SK-N-SH (cell line): ENCODE measurements at regions not wholly inside any gene's neighbourhood (a gene's known extent, or its start where the extent isn't known, plus 50 kb on each side); places are given as distances from the start of the nearest gene placed in this dataset.

ENCODE experiments used
- CTCF ChIA-PET: fragments of 300-600, 350-600 bp; formaldehyde crosslinking; extraction: SDS; loops from one replicate; lab custom pipeline; 2021; lab: Yijun Ruan, JAX
- POLR2A ChIA-PET: fragments of 350-600 bp; sonication (Branson Sonifier 250); formaldehyde crosslinking; extraction: SDS; loops from one replicate; lab custom pipeline; 2020; ENCODE audit warnings: antibody characterized with exemption, inconsistent platforms; lab: Yijun Ruan, JAX
- DNase-seq: peaks from one replicate; pipeline ENCODE4 v3.0.0; 2012
- H2AFZ ChIP-seq: fragments of 200-600 bp; sonication (generic); 2 replicates; pipeline ENCODE4 v1.8.1; 2016; ENCODE audit warnings: antibody characterized with exemption, mild to moderate bottlenecking, low read depth
- H3F3A ChIP-seq: fragments of 200-600 bp; sonication (generic); replicated peaks from 2 replicates; pipeline ENCODE3; 2016; ENCODE audit warnings: antibody characterized with exemption, mild to moderate bottlenecking; ENCODE audit not compliant: insufficient read depth
- H3K27ac ChIP-seq, 2 experiments: fragments of 200-500 bp in 1 of 2; fragments of 200-600 bp in 1 of 2; sonication (Bioruptor generic) in 1 of 2; sonication (generic), shearing (Covaris generic) in 1 of 2; 2 replicates each; pipeline versions ENCODE4 v1.5.1 to v1.6.1; 2014 to 2016; ENCODE audit warnings: low read depth in 2 of 2, inconsistent platforms in 1 of 2, low read length in 1 of 2, mild to moderate bottlenecking in 1 of 2, mixed read lengths in 1 of 2
- H3K27me3 ChIP-seq: fragments of 200-600 bp; sonication (generic), shearing (Covaris generic); 2 replicates; pipeline ENCODE4 v1.6.1; 2016; ENCODE audit warnings: mixed run types; ENCODE audit not compliant: insufficient read depth
- H3K36me3 ChIP-seq, 2 experiments: fragments of 200-500 bp in 1 of 2; fragments of 200-600 bp in 1 of 2; sonication (Bioruptor generic) in 1 of 2; sonication (generic) in 1 of 2; replicated peaks in 1 of 2; 2 replicates each; pipeline versions ENCODE3 to v1.5.1; 2014 to 2016; ENCODE audit warnings: low read length in 1 of 2, mild to moderate bottlenecking in 1 of 2; ENCODE audit not compliant: insufficient read depth in 2 of 2, control insufficient read depth in 1 of 2
- H3K4me1 ChIP-seq, 2 experiments: fragments of 200-500 bp in 1 of 2; fragments of 200-600 bp in 1 of 2; sonication (Bioruptor generic) in 1 of 2; sonication (generic), shearing (Covaris generic) in 1 of 2; 2 replicates each; pipeline versions ENCODE4 v1.5.1 to v1.6.1; 2014 to 2016; ENCODE audit warnings: low read depth in 1 of 2, low read length in 1 of 2, mixed run types in 1 of 2; ENCODE audit not compliant: insufficient read depth in 2 of 2, control insufficient read depth in 1 of 2
- H3K4me2 ChIP-seq: fragments of 200-600 bp; sonication (generic), shearing (Covaris generic); 2 replicates; pipeline ENCODE4 v1.6.1; 2017; ENCODE audit warnings: mixed run types
- H3K4me3 ChIP-seq, 2 experiments: fragments of 200-500 bp in 1 of 2; fragments of 200-600 bp in 1 of 2; sonication (Bioruptor generic) in 1 of 2; sonication (generic), shearing (Covaris generic) in 1 of 2; 2 replicates each; pipeline versions ENCODE4 v1.5.1 to v1.8.1; 2014 to 2016; ENCODE audit warnings: low read depth in 2 of 2, inconsistent platforms in 1 of 2, low read length in 1 of 2, mild to moderate bottlenecking in 1 of 2, mixed read lengths in 1 of 2, moderate library complexity in 1 of 2
- H3K79me2 ChIP-seq: fragments of 200-600 bp; sonication (generic); 2 replicates; pipeline ENCODE4 v1.8.1; 2017; ENCODE audit warnings: mild to moderate bottlenecking; ENCODE audit not compliant: insufficient read depth
- H3K9ac ChIP-seq: fragments of 200-600 bp; sonication (generic); 2 replicates; pipeline ENCODE4 v1.6.1; 2017; ENCODE audit warnings: mixed run types
- H3K9me2 ChIP-seq: fragments of 200-600 bp; sonication (generic); 2 replicates; pipeline ENCODE4 v1.6.1; 2017; ENCODE audit warnings: mixed run types
- H3K9me3 ChIP-seq: fragments of 200-600 bp; sonication (generic); 2 replicates; pipeline ENCODE4 v1.6.1; 2017; ENCODE audit warnings: mixed run types, mild to moderate bottlenecking, moderate library complexity
- H4K20me1 ChIP-seq: fragments of 200-600 bp; sonication (generic); 2 replicates; pipeline ENCODE4 v1.6.1; 2017; ENCODE audit warnings: mild to moderate bottlenecking, mixed run types; ENCODE audit not compliant: insufficient read depth
- CHD2 ChIP-seq: fragments of 150-350 bp; IDR thresholded peaks from 2 replicates; pipeline ENCODE4 v1.6.1; 2018; ENCODE audit warnings: low read length; ENCODE audit not compliant: partially characterized antibody
- EP300 ChIP-seq, 2 experiments: IDR thresholded peaks; 2 replicates each; pipeline versions ENCODE4 v1.4.0 to v1.6.1; 2012; ENCODE audit warnings: borderline replicate concordance in 1 of 2, low read depth in 1 of 2, low read length in 1 of 2
- EZH2phosphoT487 ChIP-seq: fragments of 200-600 bp; sonication (generic); IDR thresholded peaks from 2 replicates; pipeline ENCODE4 v1.6.1; 2017; ENCODE audit warnings: low read depth, mixed run types, mild to moderate bottlenecking, antibody characterized with exemption, moderate library complexity, borderline replicate concordance
- FOSL2 ChIP-seq: IDR thresholded peaks from 2 replicates; pipeline ENCODE4 v1.4.0; 2012; ENCODE audit warnings: low read depth, mild to moderate bottlenecking, moderate library complexity, borderline replicate concordance
- MEF2A ChIP-seq: IDR thresholded peaks from 2 replicates; pipeline ENCODE4 v1.4.0; 2012; ENCODE audit warnings: low read depth, borderline replicate concordance
- MXI1 ChIP-seq: IDR thresholded peaks from 2 replicates; pipeline ENCODE4 v1.6.1; 2012; ENCODE audit warnings: mild to moderate bottlenecking, low read depth, low read length, improper control_type of control experiment
- NFIC ChIP-seq: IDR thresholded peaks from 2 replicates; pipeline ENCODE4 v1.4.0; 2012; ENCODE audit warnings: borderline replicate concordance
- NRF1 ChIP-seq: IDR thresholded peaks from 2 replicates; pipeline ENCODE4 v1.6.1; 2012; ENCODE audit warnings: low read depth, mild to moderate bottlenecking, low read length
- RAD21 ChIP-seq: IDR thresholded peaks from 2 replicates; pipeline ENCODE4 v1.6.1; 2012; ENCODE audit warnings: mild to moderate bottlenecking, low read length
- RCOR1 ChIP-seq: fragments of 150-350 bp; IDR thresholded peaks from 2 replicates; pipeline ENCODE4 v1.6.1; 2017; ENCODE audit warnings: antibody characterized with exemption, low read length
- RXRA ChIP-seq: IDR thresholded peaks from 2 replicates; pipeline ENCODE4 v1.4.0; 2012; ENCODE audit warnings: low read depth, mild to moderate bottlenecking, borderline replicate concordance
- SIN3A ChIP-seq: IDR thresholded peaks from 2 replicates; pipeline ENCODE4 v1.6.1; 2012; ENCODE audit warnings: low read depth, mild to moderate bottlenecking, low read length, moderate library complexity, borderline replicate concordance
- TAF1 ChIP-seq: IDR thresholded peaks from 2 replicates; pipeline ENCODE4 v1.6.1; 2012; ENCODE audit warnings: low read depth, mild to moderate bottlenecking, low read length, moderate library complexity, borderline replicate concordance
- TCF12 ChIP-seq: IDR thresholded peaks from 2 replicates; pipeline ENCODE4 v1.4.0; 2012
- TEAD4 ChIP-seq: IDR thresholded peaks from 2 replicates; pipeline ENCODE4 v1.4.0; 2012; ENCODE audit warnings: mild to moderate bottlenecking, borderline replicate concordance; ENCODE audit not compliant: insufficient read depth
- YY1 ChIP-seq: IDR thresholded peaks from 2 replicates; pipeline ENCODE4 v1.4.0; 2012; ENCODE audit warnings: low read depth, mild to moderate bottlenecking
- WGBS: methylation state at CpG from one replicate; pipeline ENCODE4 v1.1.6; 2017; ENCODE audit warnings: low lambda C conversion rate; 5-methylcytosine and 5-hydroxymethylcytosine counted together
- TF ChIP-seq, protein P1 (sequence below): IDR thresholded peaks from 2 replicates; pipeline ENCODE4 v1.4.0; 2012; ENCODE audit warnings: low read depth
- TF ChIP-seq, protein P2 (sequence below): fragments of 150-350 bp; IDR thresholded peaks from 2 replicates; pipeline ENCODE4 v1.6.1; 2017; ENCODE audit warnings: antibody characterized with exemption, low read length, low read depth, borderline replicate concordance
- TF ChIP-seq, protein P3 (sequence below): fragments of 200-600 bp; sonication (generic); IDR thresholded peaks from 2 replicates; pipeline ENCODE4 v1.6.1; 2017; ENCODE audit warnings: antibody characterized with exemption, mild to moderate bottlenecking, moderate library complexity
- TF ChIP-seq, protein P4 (sequence below): fragments of 150-350 bp; IDR thresholded peaks from 2 replicates; pipeline ENCODE4 v1.6.1; 2016; ENCODE audit warnings: mild to moderate bottlenecking, low read depth, low read length

DNA sequence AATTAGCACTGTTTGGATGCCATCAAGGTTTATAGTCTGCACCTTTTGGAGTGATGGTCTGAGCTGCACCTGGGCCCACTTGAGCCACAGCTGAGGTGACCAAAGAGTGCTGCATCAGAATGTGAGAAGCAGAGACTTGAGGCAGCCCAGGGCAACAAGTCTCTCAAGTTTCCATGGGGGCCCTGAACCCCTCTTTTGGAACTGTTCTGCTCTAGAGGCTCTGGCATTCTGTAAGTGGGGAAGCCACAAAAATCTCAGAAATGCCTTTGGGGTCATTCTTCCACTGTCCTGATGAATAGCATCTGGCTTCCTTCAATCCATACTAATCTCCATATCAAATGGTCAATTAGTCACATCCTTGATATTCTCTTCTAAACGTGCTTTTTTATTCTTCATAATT, 298.4 kb upstream of the MAOA start:
- Histone ChIP-seq H3K27me3 (no peaks in the 10 kb centered on the region), H3K27ac (no peak overlapping the region), H3K4me2 (no peak overlapping the region), H3K36me3 (no peaks in the 10 kb centered on the region), H3K79me2 (no peaks in the 10 kb centered on the region), H3K4me3 (no peak overlapping the region), H3K9ac (no peak overlapping the region), H3K9me2 (no peaks in the 10 kb centered on the region), H3K4me1 (no peaks in the 10 kb centered on the region), H3K9me3 (no peaks in the 10 kb centered on the region), H2AFZ (no peak overlapping the region), H3F3A (no peaks in the 10 kb centered on the region), H4K20me1 (no peaks in the 10 kb centered on the region)
- WGBS = 3% methylated on average over 1 of the region's 1 CpG
- no peak for DNase-seq
- POLR2A ChIA-PET = no interaction called here
- CTCF ChIA-PET = interaction anchor here (0.6 kb wide), 1 partner anchor 9 kb away, joined by 3 read pairs; no protein-coding TSS in a partner anchor
- TF ChIP-seq MXI1 = no peak
- no peak for TF ChIP-seq YY1
- TF ChIP-seq RCOR1 = no peak
- TF ChIP-seq NRF1 = no peak
- TF ChIP-seq EZH2phosphoT487 = no peak
- TF ChIP-seq, protein P1, sequence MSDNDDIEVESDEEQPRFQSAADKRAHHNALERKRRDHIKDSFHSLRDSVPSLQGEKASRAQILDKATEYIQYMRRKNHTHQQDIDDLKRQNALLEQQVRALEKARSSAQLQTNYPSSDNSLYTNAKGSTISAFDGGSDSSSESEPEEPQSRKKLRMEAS = no peak
- no peak for TF ChIP-seq TEAD4
- TF ChIP-seq CHD2 = no peak
- TF ChIP-seq SIN3A = no peak

DNA sequence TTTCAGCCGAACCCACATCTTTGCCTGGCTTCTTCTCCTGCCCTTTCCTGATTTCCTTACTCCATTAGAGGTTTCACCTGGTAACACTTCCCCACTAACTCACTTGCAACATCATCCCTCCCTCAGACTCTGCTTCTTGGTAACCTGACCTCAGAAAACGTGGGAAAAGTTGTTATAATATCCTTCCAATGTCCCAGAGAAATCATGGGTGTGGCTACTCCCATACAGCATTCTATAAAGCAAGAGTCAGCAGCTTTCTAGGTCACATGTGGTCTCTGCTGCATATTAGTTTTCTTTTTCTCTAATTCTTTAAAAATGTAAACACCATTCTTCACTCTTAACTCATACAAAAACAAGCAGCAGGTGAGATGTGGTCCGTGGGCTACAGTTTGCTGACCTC, 283.1 kb upstream of the MAOA start:
- no peaks in the 10 kb centered on the region for H3K4me1 ChIP-seq
- DNase-seq = no peak
- no peak overlapping the region for H3K4me3 ChIP-seq
- H3K9me2 ChIP-seq = no peaks in the 10 kb centered on the region
- no peak overlapping the region for H3K9ac ChIP-seq
- H3K79me2 ChIP-seq = no peaks in the 10 kb centered on the region
- no peak overlapping the region for H3K4me2 ChIP-seq
- no peak overlapping the region for H2AFZ ChIP-seq
- no peaks in the 10 kb centered on the region for H4K20me1 ChIP-seq
- no peak overlapping the region for H3K27ac ChIP-seq
- 7% methylated on average over 3 of the region's 3 CpGs for WGBS
- H3F3A ChIP-seq = no peaks in the 10 kb centered on the region
- no peaks in the 10 kb centered on the region for H3K9me3 ChIP-seq
- no peaks in the 10 kb centered on the region for H3K36me3 ChIP-seq
- TF ChIP-seq FOSL2 = no peak
- no peak for TF ChIP-seq EP300 (IDR thresholded peaks at IDR 0.05; ENCODE audit: borderline replicate concordance in 1 of 2, low read depth in 1 of 2, low read length in 1 of 2)
- no peak for TF ChIP-seq NRF1
- TF ChIP-seq NFIC = no peak
- no peak for TF ChIP-seq TAF1
- no peak for TF ChIP-seq CHD2
- TF ChIP-seq, all 33 proteins: peak for 0
- no peaks in the 10 kb centered on the region for H3K27me3 ChIP-seq
- POLR2A ChIA-PET = no interaction called here
- CTCF ChIA-PET = no interaction called here

DNA sequence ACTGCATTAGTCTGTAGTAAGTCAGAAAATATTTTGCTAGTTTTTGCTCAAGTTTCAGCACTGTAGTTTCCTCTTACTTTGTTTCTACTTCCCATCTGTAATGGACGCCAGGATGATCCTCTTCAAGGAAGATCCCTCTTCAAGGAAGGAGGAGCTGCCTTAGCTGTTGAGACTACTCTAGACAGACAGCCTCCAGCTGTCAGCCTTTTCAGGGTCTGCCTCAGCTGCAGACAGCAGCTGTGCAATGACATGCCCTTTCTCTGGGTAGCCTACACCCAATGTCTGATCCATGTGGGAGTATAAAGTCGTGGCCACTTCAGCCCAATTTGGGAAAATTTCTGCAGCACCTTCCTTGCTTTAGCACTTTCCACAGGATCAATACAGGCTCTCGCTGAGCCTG, 281.0 kb upstream of the MAOA start:
- CTCF ChIA-PET = interaction anchor here (1.8 kb wide), 1 partner anchor 26 kb away, joined by 7 read pairs; no protein-coding TSS in a partner anchor
- Histone ChIP-seq H3K9me3 (no peaks in the 10 kb centered on the region), H3K27ac (no peak overlapping the region), H3K4me3 (no peak overlapping the region), H2AFZ (no peak overlapping the region), H3K27me3 (no peaks in the 10 kb centered on the region), H3K9ac (no peak overlapping the region), H4K20me1 (no peaks in the 10 kb centered on the region), H3F3A (no peaks in the 10 kb centered on the region), H3K36me3 (no peaks in the 10 kb centered on the region), H3K9me2 (no peaks in the 10 kb centered on the region), H3K79me2 (no peaks in the 10 kb centered on the region), H3K4me1 (no peaks in the 10 kb centered on the region), H3K4me2 (no peak overlapping the region)
- no peak for DNase-seq
- POLR2A ChIA-PET = no interaction called here
- 0% methylated on average over 3 of the region's 3 CpGs for WGBS
- TF ChIP-seq RXRA (no peak), MEF2A (no peak), TEAD4 (no peak), RAD21 (no peak), YY1 (no peak), NRF1 (no peak), TCF12 (no peak)
- TF ChIP-seq, protein P2, sequence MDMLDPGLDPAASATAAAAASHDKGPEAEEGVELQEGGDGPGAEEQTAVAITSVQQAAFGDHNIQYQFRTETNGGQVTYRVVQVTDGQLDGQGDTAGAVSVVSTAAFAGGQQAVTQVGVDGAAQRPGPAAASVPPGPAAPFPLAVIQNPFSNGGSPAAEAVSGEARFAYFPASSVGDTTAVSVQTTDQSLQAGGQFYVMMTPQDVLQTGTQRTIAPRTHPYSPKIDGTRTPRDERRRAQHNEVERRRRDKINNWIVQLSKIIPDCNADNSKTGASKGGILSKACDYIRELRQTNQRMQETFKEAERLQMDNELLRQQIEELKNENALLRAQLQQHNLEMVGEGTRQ = no peak
- TF ChIP-seq, protein P3, sequence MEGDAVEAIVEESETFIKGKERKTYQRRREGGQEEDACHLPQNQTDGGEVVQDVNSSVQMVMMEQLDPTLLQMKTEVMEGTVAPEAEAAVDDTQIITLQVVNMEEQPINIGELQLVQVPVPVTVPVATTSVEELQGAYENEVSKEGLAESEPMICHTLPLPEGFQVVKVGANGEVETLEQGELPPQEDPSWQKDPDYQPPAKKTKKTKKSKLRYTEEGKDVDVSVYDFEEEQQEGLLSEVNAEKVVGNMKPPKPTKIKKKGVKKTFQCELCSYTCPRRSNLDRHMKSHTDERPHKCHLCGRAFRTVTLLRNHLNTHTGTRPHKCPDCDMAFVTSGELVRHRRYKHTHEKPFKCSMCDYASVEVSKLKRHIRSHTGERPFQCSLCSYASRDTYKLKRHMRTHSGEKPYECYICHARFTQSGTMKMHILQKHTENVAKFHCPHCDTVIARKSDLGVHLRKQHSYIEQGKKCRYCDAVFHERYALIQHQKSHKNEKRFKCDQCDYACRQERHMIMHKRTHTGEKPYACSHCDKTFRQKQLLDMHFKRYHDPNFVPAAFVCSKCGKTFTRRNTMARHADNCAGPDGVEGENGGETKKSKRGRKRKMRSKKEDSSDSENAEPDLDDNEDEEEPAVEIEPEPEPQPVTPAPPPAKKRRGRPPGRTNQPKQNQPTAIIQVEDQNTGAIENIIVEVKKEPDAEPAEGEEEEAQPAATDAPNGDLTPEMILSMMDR = no peak
- TF ChIP-seq, protein P4, sequence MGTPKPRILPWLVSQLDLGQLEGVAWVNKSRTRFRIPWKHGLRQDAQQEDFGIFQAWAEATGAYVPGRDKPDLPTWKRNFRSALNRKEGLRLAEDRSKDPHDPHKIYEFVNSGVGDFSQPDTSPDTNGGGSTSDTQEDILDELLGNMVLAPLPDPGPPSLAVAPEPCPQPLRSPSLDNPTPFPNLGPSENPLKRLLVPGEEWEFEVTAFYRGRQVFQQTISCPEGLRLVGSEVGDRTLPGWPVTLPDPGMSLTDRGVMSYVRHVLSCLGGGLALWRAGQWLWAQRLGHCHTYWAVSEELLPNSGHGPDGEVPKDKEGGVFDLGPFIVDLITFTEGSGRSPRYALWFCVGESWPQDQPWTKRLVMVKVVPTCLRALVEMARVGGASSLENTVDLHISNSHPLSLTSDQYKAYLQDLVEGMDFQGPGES = no peak
